NCI-H748 (cell line): ENCODE measurements at regions not wholly inside any gene's neighbourhood (a gene's known extent, or its start where the extent isn't known, plus 50 kb on each side); places are given as distances from the start of the nearest gene placed in this dataset.
"Not testable (repeated sequence)": the region's sequence is repeated elsewhere in the genome, so short reads cannot be mapped to it uniquely, and the experiment has no call there.

Experiments
- DNase-seq: peaks from one replicate; lab custom pipeline; 2025; ENCODE audit not compliant: unreplicated experiment; lab: John Stamatoyannopoulos, UW

GRCh38 chr11:13782390-13783075 is 114.1 kb downstream of the FAR1 start:
- no peak for DNase-seq

- DNase-seq = no peak
Observed at GRCh38 chr11:13784441-13784840, 116.0 kb downstream of the FAR1 start.

GRCh38 chr11:13784855-13785254 is 116.4 kb downstream of the FAR1 start:
- peak; percentile 7 for DNase-seq

- DNase-seq = no peak
Observed at GRCh38 chr11:13786688-13787087, 118.2 kb downstream of the FAR1 start.

- DNase-seq = not testable (repeated sequence)
Observed at GRCh38 chr11:13797616-13798015, 129.1 kb downstream of the FAR1 start.

GRCh38 chr11:13800901-13801300 is 132.4 kb downstream of the FAR1 start:
- DNase-seq = no peak

GRCh38 chr11:13818325-13818724 is 144.2 kb upstream of the SPON1 start:
- DNase-seq = no peak

DNA sequence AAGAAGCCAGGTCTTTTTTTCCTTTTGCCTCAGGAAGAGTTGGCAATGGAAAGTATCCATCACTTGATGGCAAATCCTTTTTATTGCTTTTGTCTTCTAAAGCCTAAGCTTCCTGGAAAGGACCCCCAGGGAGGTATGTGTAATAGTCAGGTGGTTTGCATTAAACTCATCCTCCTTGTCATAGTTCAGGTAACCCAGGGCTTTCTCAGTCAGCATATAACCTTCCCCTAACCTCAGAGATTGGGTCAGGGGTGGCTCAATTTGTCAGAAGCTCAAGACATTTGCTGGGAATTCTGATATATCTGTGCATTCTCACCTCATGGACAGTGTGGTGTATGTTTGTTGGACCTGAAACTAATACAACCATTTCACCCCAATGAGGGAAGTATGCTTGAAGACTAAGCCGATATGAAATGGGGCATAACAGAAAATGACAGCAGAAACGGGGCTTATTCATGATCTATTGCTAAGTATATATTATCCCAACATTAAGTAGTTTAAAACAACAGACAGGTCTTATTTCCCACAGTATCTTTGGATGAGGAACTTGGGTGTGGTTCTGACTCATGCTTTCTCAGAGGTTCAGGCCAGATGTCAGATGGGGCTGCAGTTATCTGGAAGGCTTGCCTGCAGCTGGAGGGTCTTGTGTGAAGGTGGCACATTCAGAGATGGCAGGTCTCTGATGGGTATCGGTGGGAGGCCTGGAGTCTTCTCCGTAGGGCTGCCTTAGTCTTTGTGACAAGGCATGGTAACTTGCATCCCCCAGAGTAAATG is 135.8 kb upstream of the SPON1 start:
- DNase-seq = no peak

DNA sequence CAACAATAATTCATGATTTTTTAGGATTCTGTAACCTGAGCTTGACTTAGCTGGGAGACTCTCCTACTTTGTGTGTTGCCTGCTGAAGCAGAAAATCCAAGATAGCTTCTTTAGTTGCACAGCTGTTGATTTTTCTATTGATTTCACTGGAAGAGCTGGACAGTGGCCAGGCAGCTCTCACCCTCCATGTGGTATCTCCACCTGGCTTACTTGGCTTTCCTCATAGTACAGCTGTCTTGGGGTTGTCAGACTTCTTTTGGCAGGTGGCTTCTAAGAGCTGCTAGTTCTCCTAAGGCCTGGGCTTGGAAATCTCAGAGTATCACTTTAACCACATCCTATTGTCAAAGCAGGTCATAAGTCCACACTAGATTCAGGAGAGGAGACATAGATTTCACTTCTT is 130.8 kb upstream of the SPON1 start:
- DNase-seq = peak; percentile 47

DNA sequence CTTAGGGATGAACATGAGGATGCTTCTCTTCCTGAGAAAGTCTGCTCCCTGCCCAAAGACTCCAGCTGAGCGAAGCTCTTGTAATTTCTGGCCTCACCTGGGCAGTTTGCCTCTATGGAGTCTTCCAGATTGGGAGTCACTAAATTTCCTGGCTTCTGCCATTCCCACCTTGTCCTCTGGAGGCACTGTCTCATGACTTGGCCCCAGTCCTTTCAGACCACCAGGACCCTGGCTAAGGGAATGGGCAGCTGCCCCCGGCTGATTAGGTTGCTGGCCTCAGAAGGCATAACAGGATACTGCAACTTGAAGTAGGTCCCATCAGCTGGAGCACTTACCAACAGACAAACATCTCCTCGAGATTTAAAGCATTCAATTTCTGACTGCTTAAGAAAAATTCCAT is 128.1 kb upstream of the SPON1 start:
- DNase-seq = peak; percentile 16

DNA sequence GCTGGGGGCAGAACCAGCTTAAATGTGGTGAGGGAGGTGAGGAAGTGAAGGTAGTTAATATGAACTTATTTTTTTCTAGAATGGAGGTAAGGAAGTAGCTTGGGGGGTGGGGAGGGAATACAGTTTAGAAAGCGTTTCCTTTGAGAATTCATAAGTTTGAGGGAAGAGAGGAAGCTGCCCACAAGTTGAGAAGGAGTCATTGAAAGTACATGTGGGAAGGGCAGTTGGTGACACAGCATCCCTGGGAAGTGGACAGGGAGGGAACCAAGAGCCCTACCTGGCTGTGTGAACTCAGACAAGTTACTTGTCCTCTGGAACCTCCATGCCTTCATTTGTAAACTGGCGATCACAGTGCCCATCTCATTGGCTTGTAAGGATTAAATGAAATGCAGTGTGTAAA is 125.9 kb upstream of the SPON1 start:
- no peak for DNase-seq

- no peak for DNase-seq
Observed at GRCh38 chr11:13837286-13837685, 125.2 kb upstream of the SPON1 start.

DNA sequence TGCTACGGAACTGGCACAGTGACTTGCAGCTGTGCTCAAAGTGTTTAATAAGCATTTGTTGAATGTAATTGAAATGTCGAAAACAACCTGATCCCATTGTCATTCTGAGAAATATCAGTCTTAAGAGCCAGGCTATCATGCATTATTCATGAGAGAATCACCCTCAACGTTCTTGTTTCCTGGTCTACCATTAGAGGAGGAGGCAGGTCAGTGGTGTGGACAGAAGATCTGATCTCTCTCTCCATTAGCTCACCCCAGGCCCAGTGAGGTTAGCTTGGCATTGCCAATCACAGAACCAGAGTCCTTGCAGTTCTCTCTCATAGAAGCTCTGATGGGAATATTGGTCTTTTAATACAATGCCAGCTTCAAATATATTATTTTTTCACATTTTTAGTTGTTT is 121.1 kb upstream of the SPON1 start:
- no peak for DNase-seq

- DNase-seq = no peak
Observed at GRCh38 chr11:13848031-13848430, 114.5 kb upstream of the SPON1 start.

DNA sequence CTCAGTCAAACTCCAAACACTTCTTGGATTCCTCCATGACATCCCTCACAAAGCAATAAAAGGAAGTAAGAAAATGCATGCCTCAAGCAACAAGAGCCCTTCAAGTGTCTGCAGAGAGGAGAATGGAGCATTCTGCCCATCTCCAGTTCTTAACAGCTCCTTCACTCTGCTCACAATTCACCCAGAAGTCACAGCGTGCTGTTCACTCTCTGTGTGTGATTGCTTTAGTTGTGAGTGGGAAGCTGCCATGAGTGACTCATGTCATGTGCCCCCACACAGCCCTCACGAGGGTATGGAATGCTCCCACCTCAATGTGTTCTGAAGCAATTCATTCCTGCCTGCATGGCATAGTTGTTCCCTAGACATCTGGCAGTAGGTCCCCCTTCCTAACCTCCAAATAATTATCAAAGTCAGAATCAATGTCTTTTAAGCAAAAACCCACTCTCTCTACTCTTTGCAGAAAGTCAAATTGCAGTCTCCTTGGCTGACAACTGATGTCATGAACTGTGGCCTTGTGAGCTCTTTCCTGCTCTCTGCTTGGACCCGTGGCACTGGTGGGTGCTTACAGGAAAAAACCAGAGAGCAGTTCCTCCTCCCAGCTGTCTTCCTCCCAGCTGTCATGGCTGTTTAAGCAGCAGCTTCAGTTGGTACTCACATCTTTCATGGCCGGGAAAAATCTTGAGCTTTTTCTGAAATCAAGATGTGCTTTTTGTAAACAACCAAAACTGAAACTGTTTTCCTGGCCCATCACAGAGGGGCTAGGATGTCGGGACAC is 112.1 kb upstream of the SPON1 start:
- no peak for DNase-seq

DNA sequence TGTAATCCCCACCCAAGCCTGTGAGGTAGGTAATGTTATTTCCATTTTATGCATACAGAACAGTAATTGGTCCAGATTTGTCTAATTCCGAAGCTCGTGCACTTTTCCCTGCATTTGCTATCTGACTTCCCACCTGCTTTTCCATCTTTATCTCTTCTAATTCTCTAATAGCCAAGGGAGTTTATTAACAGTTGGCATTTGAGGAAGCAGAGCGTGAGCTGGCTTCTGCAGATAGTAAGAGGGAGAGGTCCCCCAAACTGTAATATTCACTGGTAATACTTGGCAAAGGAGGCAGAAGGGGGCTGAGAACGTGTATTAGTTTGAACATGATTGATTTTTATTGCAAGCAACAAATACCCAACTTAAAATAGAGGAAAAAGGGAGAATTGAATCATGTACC is 110.8 kb upstream of the SPON1 start:
- DNase-seq = no peak

- DNase-seq = no peak
Observed at GRCh38 chr11:13852481-13852880, 110.0 kb upstream of the SPON1 start.

DNA sequence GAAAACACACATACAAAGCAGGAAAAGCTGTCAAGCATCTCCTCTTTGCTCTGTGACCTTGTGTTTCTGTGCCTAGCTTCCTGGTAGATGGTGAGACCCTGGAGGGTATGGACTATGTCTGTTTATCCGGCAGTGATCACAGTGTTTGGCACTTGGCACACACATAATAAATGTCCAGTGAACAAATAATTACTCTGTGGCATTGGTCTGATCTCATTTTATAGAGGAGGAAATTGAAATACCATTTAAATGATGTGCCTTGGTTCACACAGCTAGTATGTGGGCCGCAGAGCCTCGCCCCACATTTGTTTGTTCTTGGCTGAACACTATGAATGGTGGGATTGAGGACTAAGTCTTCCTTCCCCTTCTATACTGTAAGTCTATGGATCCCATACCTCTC is 104.7 kb upstream of the SPON1 start:
- DNase-seq = no peak

GRCh38 chr11:13859892-13860291 is 102.6 kb upstream of the SPON1 start:
- no peak for DNase-seq

GRCh38 chr11:13861411-13861810 is 101.1 kb upstream of the SPON1 start:
- no peak for DNase-seq

- DNase-seq = no peak
Observed at GRCh38 chr11:13862845-13863392, 99.6 kb upstream of the SPON1 start.
